SK-N-SH (cell line): ENCODE measurements at regions not wholly inside any gene's neighbourhood (a gene's known extent, or its start where the extent isn't known, plus 50 kb on each side); places are given as distances from the start of the nearest gene placed in this dataset.

Source experiments
- CTCF ChIA-PET: fragments of 300-600, 350-600 bp; formaldehyde crosslinking; extraction: SDS; loops from one replicate; lab custom pipeline; 2021; lab: Yijun Ruan, JAX
- POLR2A ChIA-PET: fragments of 350-600 bp; sonication (Branson Sonifier 250); formaldehyde crosslinking; extraction: SDS; loops from one replicate; lab custom pipeline; 2020; ENCODE audit warnings: antibody characterized with exemption, inconsistent platforms; lab: Yijun Ruan, JAX
- DNase-seq: peaks from one replicate; pipeline ENCODE4 v3.0.0; 2012
- H2AFZ ChIP-seq: fragments of 200-600 bp; sonication (generic); 2 replicates; pipeline ENCODE4 v1.8.1; 2016; ENCODE audit warnings: antibody characterized with exemption, mild to moderate bottlenecking, low read depth
- H3F3A ChIP-seq: fragments of 200-600 bp; sonication (generic); replicated peaks from 2 replicates; pipeline ENCODE3; 2016; ENCODE audit warnings: antibody characterized with exemption, mild to moderate bottlenecking; ENCODE audit not compliant: insufficient read depth
- H3K27ac ChIP-seq, 2 experiments: fragments of 200-500 bp in 1 of 2; fragments of 200-600 bp in 1 of 2; sonication (Bioruptor generic) in 1 of 2; sonication (generic), shearing (Covaris generic) in 1 of 2; 2 replicates each; pipeline versions ENCODE4 v1.5.1 to v1.6.1; 2014 to 2016; ENCODE audit warnings: low read depth in 2 of 2, inconsistent platforms in 1 of 2, low read length in 1 of 2, mild to moderate bottlenecking in 1 of 2, mixed read lengths in 1 of 2
- H3K27me3 ChIP-seq: fragments of 200-600 bp; sonication (generic), shearing (Covaris generic); 2 replicates; pipeline ENCODE4 v1.6.1; 2016; ENCODE audit warnings: mixed run types; ENCODE audit not compliant: insufficient read depth
- H3K36me3 ChIP-seq, 2 experiments: fragments of 200-500 bp in 1 of 2; fragments of 200-600 bp in 1 of 2; sonication (Bioruptor generic) in 1 of 2; sonication (generic) in 1 of 2; replicated peaks in 1 of 2; 2 replicates each; pipeline versions ENCODE3 to v1.5.1; 2014 to 2016; ENCODE audit warnings: low read length in 1 of 2, mild to moderate bottlenecking in 1 of 2; ENCODE audit not compliant: insufficient read depth in 2 of 2, control insufficient read depth in 1 of 2
- H3K4me1 ChIP-seq, 2 experiments: fragments of 200-500 bp in 1 of 2; fragments of 200-600 bp in 1 of 2; sonication (Bioruptor generic) in 1 of 2; sonication (generic), shearing (Covaris generic) in 1 of 2; 2 replicates each; pipeline versions ENCODE4 v1.5.1 to v1.6.1; 2014 to 2016; ENCODE audit warnings: low read depth in 1 of 2, low read length in 1 of 2, mixed run types in 1 of 2; ENCODE audit not compliant: insufficient read depth in 2 of 2, control insufficient read depth in 1 of 2
- H3K4me2 ChIP-seq: fragments of 200-600 bp; sonication (generic), shearing (Covaris generic); 2 replicates; pipeline ENCODE4 v1.6.1; 2017; ENCODE audit warnings: mixed run types
- H3K4me3 ChIP-seq, 2 experiments: fragments of 200-500 bp in 1 of 2; fragments of 200-600 bp in 1 of 2; sonication (Bioruptor generic) in 1 of 2; sonication (generic), shearing (Covaris generic) in 1 of 2; 2 replicates each; pipeline versions ENCODE4 v1.5.1 to v1.8.1; 2014 to 2016; ENCODE audit warnings: low read depth in 2 of 2, inconsistent platforms in 1 of 2, low read length in 1 of 2, mild to moderate bottlenecking in 1 of 2, mixed read lengths in 1 of 2, moderate library complexity in 1 of 2
- H3K79me2 ChIP-seq: fragments of 200-600 bp; sonication (generic); 2 replicates; pipeline ENCODE4 v1.8.1; 2017; ENCODE audit warnings: mild to moderate bottlenecking; ENCODE audit not compliant: insufficient read depth
- H3K9ac ChIP-seq: fragments of 200-600 bp; sonication (generic); 2 replicates; pipeline ENCODE4 v1.6.1; 2017; ENCODE audit warnings: mixed run types
- H3K9me2 ChIP-seq: fragments of 200-600 bp; sonication (generic); 2 replicates; pipeline ENCODE4 v1.6.1; 2017; ENCODE audit warnings: mixed run types
- H3K9me3 ChIP-seq: fragments of 200-600 bp; sonication (generic); 2 replicates; pipeline ENCODE4 v1.6.1; 2017; ENCODE audit warnings: mixed run types, mild to moderate bottlenecking, moderate library complexity
- H4K20me1 ChIP-seq: fragments of 200-600 bp; sonication (generic); 2 replicates; pipeline ENCODE4 v1.6.1; 2017; ENCODE audit warnings: mild to moderate bottlenecking, mixed run types; ENCODE audit not compliant: insufficient read depth
- EP300 ChIP-seq, 2 experiments: IDR thresholded peaks; 2 replicates each; pipeline versions ENCODE4 v1.4.0 to v1.6.1; 2012; ENCODE audit warnings: borderline replicate concordance in 1 of 2, low read depth in 1 of 2, low read length in 1 of 2
- EZH2phosphoT487 ChIP-seq: fragments of 200-600 bp; sonication (generic); IDR thresholded peaks from 2 replicates; pipeline ENCODE4 v1.6.1; 2017; ENCODE audit warnings: low read depth, mixed run types, mild to moderate bottlenecking, antibody characterized with exemption, moderate library complexity, borderline replicate concordance
- FOXM1 ChIP-seq: IDR thresholded peaks from 2 replicates; pipeline ENCODE4 v1.4.0; 2012; ENCODE audit warnings: low read depth, mild to moderate bottlenecking
- GABPA ChIP-seq: IDR thresholded peaks from 2 replicates; pipeline ENCODE4 v1.4.0; 2012; ENCODE audit warnings: low read depth, mild to moderate bottlenecking
- GATA2 ChIP-seq: sonication (generic); formaldehyde crosslinking; IDR thresholded peaks from 2 replicates; pipeline ENCODE4 v1.5.0; 2020; ENCODE audit warnings: mild to moderate bottlenecking, missing genetic modification reagents
- NFIC ChIP-seq: IDR thresholded peaks from 2 replicates; pipeline ENCODE4 v1.4.0; 2012; ENCODE audit warnings: borderline replicate concordance
- NRF1 ChIP-seq: IDR thresholded peaks from 2 replicates; pipeline ENCODE4 v1.6.1; 2012; ENCODE audit warnings: low read depth, mild to moderate bottlenecking, low read length
- POLR2AphosphoS5 ChIP-seq: IDR thresholded peaks from 2 replicates; pipeline ENCODE4 v1.6.1; 2012; ENCODE audit warnings: low read depth, low read length
- RFX5 ChIP-seq: IDR thresholded peaks from 2 replicates; pipeline ENCODE4 v1.6.1; 2012; ENCODE audit warnings: mild to moderate bottlenecking, improper control_type of control experiment, low read length
- SIN3A ChIP-seq: IDR thresholded peaks from 2 replicates; pipeline ENCODE4 v1.6.1; 2012; ENCODE audit warnings: low read depth, mild to moderate bottlenecking, low read length, moderate library complexity, borderline replicate concordance
- TAF1 ChIP-seq: IDR thresholded peaks from 2 replicates; pipeline ENCODE4 v1.6.1; 2012; ENCODE audit warnings: low read depth, mild to moderate bottlenecking, low read length, moderate library complexity, borderline replicate concordance
- TCF12 ChIP-seq: IDR thresholded peaks from 2 replicates; pipeline ENCODE4 v1.4.0; 2012
- TEAD4 ChIP-seq: IDR thresholded peaks from 2 replicates; pipeline ENCODE4 v1.4.0; 2012; ENCODE audit warnings: mild to moderate bottlenecking, borderline replicate concordance; ENCODE audit not compliant: insufficient read depth
- USF1 ChIP-seq: IDR thresholded peaks from 2 replicates; pipeline ENCODE4 v1.4.0; 2012; ENCODE audit warnings: low read depth, borderline replicate concordance
- USF2 ChIP-seq: fragments of 150-350 bp; IDR thresholded peaks from 2 replicates; pipeline ENCODE4 v1.6.1; 2017; ENCODE audit warnings: antibody characterized with exemption, low read length, low read depth, borderline replicate concordance
- ZBTB33 ChIP-seq: IDR thresholded peaks from 2 replicates; pipeline ENCODE4 v1.4.0; 2012; ENCODE audit warnings: low read depth, borderline replicate concordance
- WGBS: methylation state at CpG from one replicate; pipeline ENCODE4 v1.1.6; 2017; ENCODE audit warnings: low lambda C conversion rate; 5-methylcytosine and 5-hydroxymethylcytosine counted together
- TF ChIP-seq, protein P1 (sequence below): fragments of 150-350 bp; IDR thresholded peaks from 2 replicates; pipeline ENCODE4 v1.6.1; 2016; ENCODE audit warnings: mild to moderate bottlenecking, low read depth, low read length
- TF ChIP-seq, protein P2 (sequence below): fragments of 200-600 bp; sonication (generic); IDR thresholded peaks from 2 replicates; pipeline ENCODE4 v1.6.1; 2017; ENCODE audit warnings: antibody characterized with exemption, mild to moderate bottlenecking, moderate library complexity

- H3K9me2 ChIP-seq, result 0 out of 2 replicates have a peak, but pooled peaks cover 4% of the 10 kb centered on the region
- TF ChIP-seq NRF1 (no peak), FOXM1 (no peak)
- ChIA-PET CTCF (no interaction called here), POLR2A (no interaction called here)
- no peak overlapping the region for H2AFZ ChIP-seq
- H4K20me1 ChIP-seq, result no peaks in the 10 kb centered on the region
- no peaks in the 10 kb centered on the region for H3K27me3 ChIP-seq
- DNase-seq, result no peak
- H3K4me2 ChIP-seq, result no peak overlapping the region
- no peaks in the 10 kb centered on the region for H3F3A ChIP-seq
- H3K79me2 ChIP-seq, result no peaks in the 10 kb centered on the region
- no peak overlapping the region for H3K9ac ChIP-seq
- no peaks in the 10 kb centered on the region for H3K9me3 ChIP-seq
- H3K36me3 ChIP-seq, result no peaks in the 10 kb centered on the region
- H3K27ac ChIP-seq, result no peak overlapping the region
- no peaks in the 10 kb centered on the region for H3K4me1 ChIP-seq
- H3K4me3 ChIP-seq, result no peak overlapping the region
- WGBS, result 41% methylated on average over 2 of the region's 4 CpGs
Observed at GRCh38 chr9:31166516-31166915, 1217.9 kb upstream of the ACO1 start.

GRCh38 chr9:31168161-31168560 is 1216.3 kb upstream of the ACO1 start:
- H3K36me3 ChIP-seq, result no peaks in the 10 kb centered on the region
- no peaks in the 10 kb centered on the region for H3K27me3 ChIP-seq
- H3F3A ChIP-seq, result no peaks in the 10 kb centered on the region
- H2AFZ ChIP-seq, result no peak overlapping the region
- TF ChIP-seq NRF1 (no peak), TCF12 (no peak), ZBTB33 (no peak), USF1 (no peak), POLR2AphosphoS5 (no peak), TAF1 (no peak), SIN3A (no peak), USF2 (no peak), TEAD4 (no peak), GATA2 (CRISPR knock-in tag) (no peak), RFX5 (no peak), EZH2phosphoT487 (no peak), GABPA (no peak), NFIC (no peak), EP300 (IDR thresholded peaks at IDR 0.05; ENCODE audit: borderline replicate concordance in 1 of 2, low read depth in 1 of 2, low read length in 1 of 2) (no peak)
- TF ChIP-seq, protein P1, sequence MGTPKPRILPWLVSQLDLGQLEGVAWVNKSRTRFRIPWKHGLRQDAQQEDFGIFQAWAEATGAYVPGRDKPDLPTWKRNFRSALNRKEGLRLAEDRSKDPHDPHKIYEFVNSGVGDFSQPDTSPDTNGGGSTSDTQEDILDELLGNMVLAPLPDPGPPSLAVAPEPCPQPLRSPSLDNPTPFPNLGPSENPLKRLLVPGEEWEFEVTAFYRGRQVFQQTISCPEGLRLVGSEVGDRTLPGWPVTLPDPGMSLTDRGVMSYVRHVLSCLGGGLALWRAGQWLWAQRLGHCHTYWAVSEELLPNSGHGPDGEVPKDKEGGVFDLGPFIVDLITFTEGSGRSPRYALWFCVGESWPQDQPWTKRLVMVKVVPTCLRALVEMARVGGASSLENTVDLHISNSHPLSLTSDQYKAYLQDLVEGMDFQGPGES, result no peak
- TF ChIP-seq, protein P2, sequence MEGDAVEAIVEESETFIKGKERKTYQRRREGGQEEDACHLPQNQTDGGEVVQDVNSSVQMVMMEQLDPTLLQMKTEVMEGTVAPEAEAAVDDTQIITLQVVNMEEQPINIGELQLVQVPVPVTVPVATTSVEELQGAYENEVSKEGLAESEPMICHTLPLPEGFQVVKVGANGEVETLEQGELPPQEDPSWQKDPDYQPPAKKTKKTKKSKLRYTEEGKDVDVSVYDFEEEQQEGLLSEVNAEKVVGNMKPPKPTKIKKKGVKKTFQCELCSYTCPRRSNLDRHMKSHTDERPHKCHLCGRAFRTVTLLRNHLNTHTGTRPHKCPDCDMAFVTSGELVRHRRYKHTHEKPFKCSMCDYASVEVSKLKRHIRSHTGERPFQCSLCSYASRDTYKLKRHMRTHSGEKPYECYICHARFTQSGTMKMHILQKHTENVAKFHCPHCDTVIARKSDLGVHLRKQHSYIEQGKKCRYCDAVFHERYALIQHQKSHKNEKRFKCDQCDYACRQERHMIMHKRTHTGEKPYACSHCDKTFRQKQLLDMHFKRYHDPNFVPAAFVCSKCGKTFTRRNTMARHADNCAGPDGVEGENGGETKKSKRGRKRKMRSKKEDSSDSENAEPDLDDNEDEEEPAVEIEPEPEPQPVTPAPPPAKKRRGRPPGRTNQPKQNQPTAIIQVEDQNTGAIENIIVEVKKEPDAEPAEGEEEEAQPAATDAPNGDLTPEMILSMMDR, result no peak
- H3K9me2 ChIP-seq, result 0 out of 2 replicates have a peak, but pooled peaks cover 4% of the 10 kb centered on the region
- no peak for DNase-seq
- no peak overlapping the region for H3K9ac ChIP-seq
- CTCF ChIA-PET, result no interaction called here
- H4K20me1 ChIP-seq, result no peaks in the 10 kb centered on the region
- no peaks in the 10 kb centered on the region for H3K4me1 ChIP-seq
- POLR2A ChIA-PET, result no interaction called here
- H3K4me2 ChIP-seq, result no peak overlapping the region
- H3K4me3 ChIP-seq, result no peak overlapping the region
- no peak overlapping the region for H3K27ac ChIP-seq
- H3K79me2 ChIP-seq, result no peaks in the 10 kb centered on the region
- no peaks in the 10 kb centered on the region for H3K9me3 ChIP-seq
